SK-N-SH treated with all-trans-retinoic acid at 6 μM for 48 hours (cell line): ENCODE measurements at regions not wholly inside any gene's neighbourhood (a gene's known extent, or its start where the extent isn't known, plus 50 kb on each side); places are given as distances from the start of the nearest gene placed in this dataset.

Source experiments
- ARNTL ChIP-seq: fragments of 450-650 bp; formaldehyde crosslinking; IDR thresholded peaks from 2 replicates; pipeline ENCODE4 v1.5.0; 2020; ENCODE audit warnings: low read depth, mild to moderate bottlenecking, moderate library complexity, borderline replicate concordance
- CSDC2 ChIP-seq: fragments of 250-450 bp; sonication (Bioruptor Pico); IDR thresholded peaks from 2 replicates; pipeline ENCODE4 v1.5.0; 2020; ENCODE audit warnings: mild to moderate bottlenecking, moderate library complexity
- OSR1 ChIP-seq: fragments of 250-450 bp; sonication (Bioruptor Pico); IDR thresholded peaks from 2 replicates; pipeline ENCODE4 v1.8.0; 2022; ENCODE audit warnings: moderate library complexity, mild to moderate bottlenecking, inconsistent platforms
- PPARA ChIP-seq: fragments of 250-450 bp; sonication (Bioruptor Pico); IDR thresholded peaks from 2 replicates; pipeline ENCODE4 v1.5.0; 2020; ENCODE audit warnings: mild to moderate bottlenecking, borderline replicate concordance
- RARB ChIP-seq: fragments of 250-450 bp; sonication (Bioruptor Pico); IDR thresholded peaks from 2 replicates; pipeline ENCODE4 v1.8.0; 2021; ENCODE audit warnings: mild to moderate bottlenecking, moderate library complexity
- TCF4 ChIP-seq: fragments of 250-450 bp; sonication (Bioruptor Pico); IDR thresholded peaks from 2 replicates; pipeline ENCODE4 v1.8.0; 2021; ENCODE audit warnings: mild to moderate bottlenecking, moderate library complexity, borderline replicate concordance
- TSHZ2 ChIP-seq: fragments of 250-450 bp; sonication (Bioruptor Pico); IDR thresholded peaks from 2 replicates; pipeline ENCODE4 v1.5.0; 2020; ENCODE audit warnings: mild to moderate bottlenecking, moderate library complexity
- ZFP30 ChIP-seq: fragments of 450-650 bp; formaldehyde crosslinking; IDR thresholded peaks from 2 replicates; pipeline ENCODE4 v1.5.0; 2022; ENCODE audit warnings: mild to moderate bottlenecking, moderate library complexity
- ZNF70 ChIP-seq: fragments of 450-650 bp; formaldehyde crosslinking; IDR thresholded peaks from 2 replicates; pipeline ENCODE4 v1.5.0; 2020; ENCODE audit warnings: mild to moderate bottlenecking, moderate library complexity
- ZNF8 ChIP-seq: fragments of 450-650 bp; formaldehyde crosslinking; IDR thresholded peaks from 2 replicates; pipeline ENCODE4 v1.5.0; 2020; ENCODE audit warnings: mild to moderate bottlenecking, moderate library complexity
- TF ChIP-seq, protein P1 (sequence below): fragments of 250-450 bp; sonication (Bioruptor Pico); IDR thresholded peaks from 2 replicates; pipeline ENCODE4 v1.8.0; 2020; ENCODE audit warnings: mild to moderate bottlenecking, moderate library complexity, borderline replicate concordance

GRCh38 chr16:65572156-65572555 is 450.3 kb upstream of the CDH11 start:
- TF ChIP-seq TCF4 (CRISPR knock-in tag) (no peak), OSR1 (CRISPR knock-in tag) (no peak), ZFP30 (CRISPR knock-in tag) (no peak), RARB (CRISPR knock-in tag) (no peak), PPARA (CRISPR knock-in tag) (no peak), ZNF70 (CRISPR knock-in tag) (no peak), ZNF8 (CRISPR knock-in tag) (no peak), ARNTL (CRISPR knock-in tag) (no peak), CSDC2 (no peak), TSHZ2 (CRISPR knock-in tag) (no peak)
- TF ChIP-seq, protein P1, sequence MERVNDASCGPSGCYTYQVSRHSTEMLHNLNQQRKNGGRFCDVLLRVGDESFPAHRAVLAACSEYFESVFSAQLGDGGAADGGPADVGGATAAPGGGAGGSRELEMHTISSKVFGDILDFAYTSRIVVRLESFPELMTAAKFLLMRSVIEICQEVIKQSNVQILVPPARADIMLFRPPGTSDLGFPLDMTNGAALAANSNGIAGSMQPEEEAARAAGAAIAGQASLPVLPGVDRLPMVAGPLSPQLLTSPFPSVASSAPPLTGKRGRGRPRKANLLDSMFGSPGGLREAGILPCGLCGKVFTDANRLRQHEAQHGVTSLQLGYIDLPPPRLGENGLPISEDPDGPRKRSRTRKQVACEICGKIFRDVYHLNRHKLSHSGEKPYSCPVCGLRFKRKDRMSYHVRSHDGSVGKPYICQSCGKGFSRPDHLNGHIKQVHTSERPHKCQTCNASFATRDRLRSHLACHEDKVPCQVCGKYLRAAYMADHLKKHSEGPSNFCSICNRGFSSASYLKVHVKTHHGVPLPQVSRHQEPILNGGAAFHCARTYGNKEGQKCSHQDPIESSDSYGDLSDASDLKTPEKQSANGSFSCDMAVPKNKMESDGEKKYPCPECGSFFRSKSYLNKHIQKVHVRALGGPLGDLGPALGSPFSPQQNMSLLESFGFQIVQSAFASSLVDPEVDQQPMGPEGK (CRISPR knock-in tag) = no peak
